IMR-90 (cell line): ENCODE measurements at regions not wholly inside any gene's neighbourhood (a gene's known extent, or its start where the extent isn't known, plus 50 kb on each side); places are given as distances from the start of the nearest gene placed in this dataset.

Experiments
- CEBPB ChIP-seq: IDR thresholded peaks from 2 replicates; pipeline ENCODE4 v1.6.1; 2012; ENCODE audit warnings: low read depth, low read length, improper control_type of control experiment
- CHD1 ChIP-seq: IDR thresholded peaks from 2 replicates; pipeline ENCODE4 v1.6.1; 2012; ENCODE audit warnings: low read depth, low read length, improper control_type of control experiment
- FOS ChIP-seq: fragments of 150-350 bp; IDR thresholded peaks from 2 replicates; pipeline ENCODE4 v1.6.1; 2016; ENCODE audit warnings: low read depth, low read length
- MAFK ChIP-seq: IDR thresholded peaks from 2 replicates; pipeline ENCODE4 v1.6.1; 2012; ENCODE audit warnings: low read depth, low read length, improper control_type of control experiment
- MAZ ChIP-seq: IDR thresholded peaks from 2 replicates; pipeline ENCODE4 v1.6.1; 2012; ENCODE audit warnings: low read depth, mild to moderate bottlenecking, low read length, improper control_type of control experiment, moderate library complexity, borderline replicate concordance
- NFE2L2 ChIP-seq: fragments of 150-350 bp; IDR thresholded peaks from 2 replicates; pipeline ENCODE4 v1.6.1; 2016; ENCODE audit warnings: low read depth, mild to moderate bottlenecking, low read length
- POLR2A ChIP-seq: IDR thresholded peaks from 2 replicates; pipeline ENCODE4 v1.6.1; 2012; ENCODE audit warnings: mild to moderate bottlenecking, low read depth, low read length
- RAD21 ChIP-seq: IDR thresholded peaks from 2 replicates; pipeline ENCODE4 v1.6.1; 2012; ENCODE audit warnings: low read length, improper control_type of control experiment
- RCOR1 ChIP-seq: IDR thresholded peaks from 2 replicates; pipeline ENCODE4 v1.6.1; 2012; ENCODE audit warnings: mild to moderate bottlenecking, low read length, improper control_type of control experiment; ENCODE audit not compliant: insufficient replicate concordance
- RFX5 ChIP-seq: IDR thresholded peaks from 2 replicates; pipeline ENCODE4 v1.8.0; 2012; ENCODE audit warnings: low read depth, mild to moderate bottlenecking, low read length, moderate library complexity
- SMC3 ChIP-seq: fragments of 150-350 bp; IDR thresholded peaks from 2 replicates; pipeline ENCODE4 v1.6.1; 2016; ENCODE audit warnings: low read depth, mild to moderate bottlenecking, antibody characterized with exemption, low read length, moderate library complexity
- TF ChIP-seq, protein P1 (sequence below): fragments of 150-350 bp; IDR thresholded peaks from 2 replicates; pipeline ENCODE4 v1.6.1; 2017; ENCODE audit warnings: mild to moderate bottlenecking, antibody characterized with exemption, low read length, low read depth
- TF ChIP-seq, protein P2 (sequence below): conservative IDR thresholded peaks from 2 replicates; pipeline ENCODE4 v1.5.1; 2012; ENCODE audit warnings: mild to moderate bottlenecking, low read depth, low read length, improper control_type of control experiment

DNA sequence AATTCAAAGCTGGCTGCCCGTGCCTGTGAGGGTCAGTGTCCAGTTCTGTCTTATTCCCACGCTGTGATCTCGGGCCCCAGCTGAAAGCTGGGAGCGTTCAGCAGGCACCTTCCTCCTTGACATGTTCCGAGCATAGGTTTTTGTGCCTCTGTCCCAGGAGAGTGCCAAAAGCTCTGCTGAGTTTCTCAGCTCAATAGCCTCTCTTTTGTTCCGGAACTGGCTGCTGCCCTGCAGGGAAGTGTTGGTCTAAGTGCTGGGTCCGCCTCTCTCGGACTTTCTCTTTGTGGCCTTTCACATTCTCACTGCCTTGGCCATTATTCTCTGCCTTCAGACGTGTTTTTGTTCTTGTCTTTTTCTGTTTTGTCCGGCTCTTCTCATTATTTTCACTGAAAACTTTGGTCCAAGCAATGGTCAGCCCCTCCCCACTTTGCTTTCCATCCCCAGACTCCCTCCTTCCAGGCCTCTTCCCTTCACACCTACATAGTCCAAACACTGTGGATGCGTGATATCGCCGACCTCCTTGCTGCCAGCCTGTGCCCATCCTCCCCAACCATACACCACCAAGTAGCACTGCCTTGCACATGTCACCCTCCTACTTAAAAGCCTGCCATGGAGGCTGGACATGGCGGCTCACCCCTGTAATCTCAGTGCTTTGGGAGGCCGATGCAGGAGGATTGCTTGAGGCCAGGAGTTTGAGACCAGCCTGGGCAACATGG lies 233.8 kb downstream of the RHOU start:
- TF ChIP-seq, protein P1, sequence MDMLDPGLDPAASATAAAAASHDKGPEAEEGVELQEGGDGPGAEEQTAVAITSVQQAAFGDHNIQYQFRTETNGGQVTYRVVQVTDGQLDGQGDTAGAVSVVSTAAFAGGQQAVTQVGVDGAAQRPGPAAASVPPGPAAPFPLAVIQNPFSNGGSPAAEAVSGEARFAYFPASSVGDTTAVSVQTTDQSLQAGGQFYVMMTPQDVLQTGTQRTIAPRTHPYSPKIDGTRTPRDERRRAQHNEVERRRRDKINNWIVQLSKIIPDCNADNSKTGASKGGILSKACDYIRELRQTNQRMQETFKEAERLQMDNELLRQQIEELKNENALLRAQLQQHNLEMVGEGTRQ: no peak
- TF ChIP-seq, protein P2, sequence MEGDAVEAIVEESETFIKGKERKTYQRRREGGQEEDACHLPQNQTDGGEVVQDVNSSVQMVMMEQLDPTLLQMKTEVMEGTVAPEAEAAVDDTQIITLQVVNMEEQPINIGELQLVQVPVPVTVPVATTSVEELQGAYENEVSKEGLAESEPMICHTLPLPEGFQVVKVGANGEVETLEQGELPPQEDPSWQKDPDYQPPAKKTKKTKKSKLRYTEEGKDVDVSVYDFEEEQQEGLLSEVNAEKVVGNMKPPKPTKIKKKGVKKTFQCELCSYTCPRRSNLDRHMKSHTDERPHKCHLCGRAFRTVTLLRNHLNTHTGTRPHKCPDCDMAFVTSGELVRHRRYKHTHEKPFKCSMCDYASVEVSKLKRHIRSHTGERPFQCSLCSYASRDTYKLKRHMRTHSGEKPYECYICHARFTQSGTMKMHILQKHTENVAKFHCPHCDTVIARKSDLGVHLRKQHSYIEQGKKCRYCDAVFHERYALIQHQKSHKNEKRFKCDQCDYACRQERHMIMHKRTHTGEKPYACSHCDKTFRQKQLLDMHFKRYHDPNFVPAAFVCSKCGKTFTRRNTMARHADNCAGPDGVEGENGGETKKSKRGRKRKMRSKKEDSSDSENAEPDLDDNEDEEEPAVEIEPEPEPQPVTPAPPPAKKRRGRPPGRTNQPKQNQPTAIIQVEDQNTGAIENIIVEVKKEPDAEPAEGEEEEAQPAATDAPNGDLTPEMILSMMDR: no peak
- TF ChIP-seq FOS (no peak), CHD1 (no peak), MAZ (no peak), MAFK (no peak), CEBPB (no peak), RCOR1 (no peak), RFX5 (no peak), NFE2L2 (no peak), POLR2A (no peak), SMC3 (no peak), RAD21 (no peak)
